Uterus (tissue), 3 donors: ENCODE measurements at regions not wholly inside any gene's neighbourhood (a gene's known extent, or its start where the extent isn't known, plus 50 kb on each side); places are given as distances from the start of the nearest gene placed in this dataset.

ENCODE experiments used
- DNase-seq, 2 donors: peaks; one replicate each; pipeline ENCODE4 v3.0.0-alpha.2; 2019 to 2020
- H3K27ac ChIP-seq, 2 donors: fragments of 200-600 bp; sonication (generic); 1 replicate in 1 of 2; 2 replicates in 1 of 2; pipeline ENCODE4 v1.5.1; 2016 to 2018
- H3K27me3 ChIP-seq, 2 donors: fragments of 200-600 bp; sonication (generic); one replicate each; pipeline ENCODE4 v1.5.1; 2018 to 2019; ENCODE audit warnings: control low read depth in 1 of 2
- H3K36me3 ChIP-seq, 2 donors: fragments of 200-600 bp; sonication (generic); one replicate each; pipeline ENCODE4 v1.5.1; 2019; ENCODE audit warnings: control low read depth in 1 of 2
- H3K4me1 ChIP-seq, 2 donors: fragments of 200-600 bp; sonication (generic); one replicate each; pipeline ENCODE4 v1.5.1; 2018 to 2019; ENCODE audit warnings: control low read depth in 1 of 2
- H3K4me3 ChIP-seq, 2 donors: fragments of 200-600 bp; sonication (generic); 1 replicate in 1 of 2; 2 replicates in 1 of 2; pipeline ENCODE4 v1.5.1; 2018 to 2019; ENCODE audit warnings: mild to moderate bottlenecking in 1 of 2
- H3K9me3 ChIP-seq, 2 donors: fragments of 200-600 bp; sonication (generic); one replicate each; pipeline ENCODE4 v1.5.1; 2019; ENCODE audit warnings: control low read depth in 1 of 2
- POLR2A ChIP-seq, 2 donors: fragments of 450-650 bp; IDR thresholded peaks; one replicate each; pipeline ENCODE4 v1.6.1; 2016; ENCODE audit warnings: antibody characterized with exemption in 2 of 2, mild to moderate bottlenecking in 1 of 2, moderate library complexity in 1 of 2
- intact Hi-C: fragments of 100-400 bp; cut with DNase I; formaldehyde crosslinking; loops from one replicate; pipeline ENCODE4 v1.15.1; 2023; ENCODE audit warnings: low total_unique reads
- TF ChIP-seq, protein P1 (sequence below), 4 experiments: fragments of 200-600 bp in 2 of 4; fragments of 450-650 bp in 2 of 4; sonication (generic) in 2 of 4; IDR thresholded peaks; one replicate each; pipeline ENCODE4 v1.5.1; 2016 to 2019; ENCODE audit warnings: antibody characterized with exemption in 4 of 4, mild to moderate bottlenecking in 2 of 4, moderate library complexity in 1 of 4
- donor health status: DM: yes; HTN: yes; CAD: no.

GRCh38 chr7:123401295-123401694 is 133.1 kb downstream of the IQUB start:
- DNase-seq: no peak
- no peaks in the 10 kb centered on the region for H3K4me1 ChIP-seq
- peak overlapping the region in 1 of 2 donors; percentile 77 for H3K27ac ChIP-seq
- H3K27me3 ChIP-seq: no peaks in the 10 kb centered on the region
- intact Hi-C loops: no loop called here
- H3K4me3 ChIP-seq: no peak overlapping the region
- H3K36me3 ChIP-seq: no peaks in the 10 kb centered on the region
- H3K9me3 ChIP-seq: no peaks in the 10 kb centered on the region
- TF ChIP-seq POLR2A (IDR thresholded peaks at IDR 0.05): no peak
- TF ChIP-seq, protein P1, sequence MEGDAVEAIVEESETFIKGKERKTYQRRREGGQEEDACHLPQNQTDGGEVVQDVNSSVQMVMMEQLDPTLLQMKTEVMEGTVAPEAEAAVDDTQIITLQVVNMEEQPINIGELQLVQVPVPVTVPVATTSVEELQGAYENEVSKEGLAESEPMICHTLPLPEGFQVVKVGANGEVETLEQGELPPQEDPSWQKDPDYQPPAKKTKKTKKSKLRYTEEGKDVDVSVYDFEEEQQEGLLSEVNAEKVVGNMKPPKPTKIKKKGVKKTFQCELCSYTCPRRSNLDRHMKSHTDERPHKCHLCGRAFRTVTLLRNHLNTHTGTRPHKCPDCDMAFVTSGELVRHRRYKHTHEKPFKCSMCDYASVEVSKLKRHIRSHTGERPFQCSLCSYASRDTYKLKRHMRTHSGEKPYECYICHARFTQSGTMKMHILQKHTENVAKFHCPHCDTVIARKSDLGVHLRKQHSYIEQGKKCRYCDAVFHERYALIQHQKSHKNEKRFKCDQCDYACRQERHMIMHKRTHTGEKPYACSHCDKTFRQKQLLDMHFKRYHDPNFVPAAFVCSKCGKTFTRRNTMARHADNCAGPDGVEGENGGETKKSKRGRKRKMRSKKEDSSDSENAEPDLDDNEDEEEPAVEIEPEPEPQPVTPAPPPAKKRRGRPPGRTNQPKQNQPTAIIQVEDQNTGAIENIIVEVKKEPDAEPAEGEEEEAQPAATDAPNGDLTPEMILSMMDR (IDR thresholded peaks at IDR 0.05): no peak

DNA sequence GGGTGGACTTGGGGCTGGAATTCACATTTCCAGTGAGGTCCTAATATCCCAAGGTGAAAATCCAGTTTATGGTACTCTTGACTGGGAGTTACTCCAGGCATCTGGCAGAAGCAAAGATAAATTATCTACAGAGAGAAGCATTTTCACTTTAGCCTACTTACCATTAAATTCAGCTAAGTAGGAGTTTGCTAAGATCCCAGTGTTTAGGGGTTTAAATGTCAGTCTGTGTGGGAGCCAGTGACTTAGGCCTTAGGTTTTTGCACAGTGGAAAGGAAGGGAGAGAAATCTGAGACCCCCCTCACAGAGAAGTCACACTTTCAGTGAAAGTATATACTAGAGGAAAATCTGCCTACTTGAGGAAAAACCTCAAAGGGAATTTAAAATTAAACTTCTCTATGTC is 134.2 kb downstream of the IQUB start:
- Histone ChIP-seq H3K4me3 (no peak overlapping the region), H3K36me3 (no peaks in the 10 kb centered on the region), H3K4me1 (no peaks in the 10 kb centered on the region), H3K9me3 (no peaks in the 10 kb centered on the region), H3K27ac (peak overlapping the region; percentile 3 to 77), H3K27me3 (no peaks in the 10 kb centered on the region)
- TF ChIP-seq POLR2A (IDR thresholded peaks at IDR 0.05): no peak
- TF ChIP-seq, protein P1 (IDR thresholded peaks at IDR 0.05): no peak
- no peak for DNase-seq
- intact Hi-C loops: no loop called here

- Histone ChIP-seq H3K9me3 (no peaks in the 10 kb centered on the region), H3K27me3 (no peaks in the 10 kb centered on the region), H3K27ac (peak overlapping the region in 1 of 2 donors; percentile 9), H3K4me3 (no peak overlapping the region), H3K4me1 (no peaks in the 10 kb centered on the region), H3K36me3 (no peaks in the 10 kb centered on the region)
- DNase-seq: no peak
- intact Hi-C loops: no loop called here
- TF ChIP-seq, protein P1 (IDR thresholded peaks at IDR 0.05): no peak
- no peak for TF ChIP-seq POLR2A (IDR thresholded peaks at IDR 0.05)
Measured at GRCh38 chr7:123398921-123399320, 135.5 kb downstream of the IQUB start.

DNA sequence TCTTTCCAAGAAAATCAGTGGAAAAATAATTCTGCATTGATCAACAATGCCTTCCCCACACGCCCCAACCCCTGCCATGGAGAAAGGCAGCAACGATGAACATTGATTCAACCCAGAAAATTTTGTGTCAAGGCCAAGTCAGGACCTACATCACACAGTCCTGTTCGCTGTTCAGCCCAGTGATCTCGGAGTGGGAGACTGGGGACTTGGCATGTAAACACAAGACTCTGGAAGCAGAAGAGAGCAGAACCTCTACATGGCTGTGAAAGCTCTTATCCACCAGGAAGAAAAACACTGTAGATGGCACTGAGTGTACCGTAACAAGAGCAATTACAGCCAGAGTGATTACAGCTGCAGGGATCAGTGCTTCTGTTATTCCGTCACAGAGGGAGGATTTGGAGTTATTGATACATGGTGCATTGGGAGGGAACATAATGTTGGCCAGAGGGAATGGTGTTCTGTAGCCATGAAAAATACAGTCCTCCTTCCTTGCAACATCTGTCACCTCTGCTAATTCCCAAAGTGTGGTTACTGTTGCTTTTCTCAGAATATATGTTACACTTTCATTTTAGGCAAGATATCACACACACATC is 136.6 kb downstream of the IQUB start:
- no peak for DNase-seq
- Histone ChIP-seq H3K4me3 (no peak overlapping the region), H3K36me3 (no peaks in the 10 kb centered on the region), H3K4me1 (no peaks in the 10 kb centered on the region), H3K27ac (no peak overlapping the region), H3K27me3 (no peaks in the 10 kb centered on the region), H3K9me3 (no peaks in the 10 kb centered on the region)
- intact Hi-C loops: no loop called here
- TF ChIP-seq, protein P1 (IDR thresholded peaks at IDR 0.05): no peak
- no peak for TF ChIP-seq POLR2A (IDR thresholded peaks at IDR 0.05)

GRCh38 chr7:123393623-123394022 is 140.8 kb downstream of the IQUB start:
- no peak overlapping the region for H3K4me3 ChIP-seq
- intact Hi-C loops: no loop called here
- no peak for DNase-seq
- no peaks in the 10 kb centered on the region for H3K27me3 ChIP-seq
- H3K36me3 ChIP-seq: no peaks in the 10 kb centered on the region
- TF ChIP-seq, protein P1 (IDR thresholded peaks at IDR 0.05): no peak
- no peak for TF ChIP-seq POLR2A (IDR thresholded peaks at IDR 0.05)
- H3K4me1 ChIP-seq: no peaks in the 10 kb centered on the region
- H3K27ac ChIP-seq: no peak overlapping the region
- H3K9me3 ChIP-seq: no peaks in the 10 kb centered on the region
